GM18907 (cell line): ENCODE measurements at regions not wholly inside any gene's neighbourhood (a gene's known extent, or its start where the extent isn't known, plus 50 kb on each side); places are given as distances from the start of the nearest gene placed in this dataset.
"Not testable (repeated sequence)": the region's sequence is repeated elsewhere in the genome, so short reads cannot be mapped to it uniquely, and the experiment has no call there.

Experiments
- ATAC-seq: cut with Tn5 transposase; IDR thresholded peaks from one replicate; pipeline ENCODE4 v1.9.1; 2021; ENCODE audit warnings: mild to moderate bottlenecking, moderate library complexity; ENCODE audit not compliant: unreplicated experiment

DNA sequence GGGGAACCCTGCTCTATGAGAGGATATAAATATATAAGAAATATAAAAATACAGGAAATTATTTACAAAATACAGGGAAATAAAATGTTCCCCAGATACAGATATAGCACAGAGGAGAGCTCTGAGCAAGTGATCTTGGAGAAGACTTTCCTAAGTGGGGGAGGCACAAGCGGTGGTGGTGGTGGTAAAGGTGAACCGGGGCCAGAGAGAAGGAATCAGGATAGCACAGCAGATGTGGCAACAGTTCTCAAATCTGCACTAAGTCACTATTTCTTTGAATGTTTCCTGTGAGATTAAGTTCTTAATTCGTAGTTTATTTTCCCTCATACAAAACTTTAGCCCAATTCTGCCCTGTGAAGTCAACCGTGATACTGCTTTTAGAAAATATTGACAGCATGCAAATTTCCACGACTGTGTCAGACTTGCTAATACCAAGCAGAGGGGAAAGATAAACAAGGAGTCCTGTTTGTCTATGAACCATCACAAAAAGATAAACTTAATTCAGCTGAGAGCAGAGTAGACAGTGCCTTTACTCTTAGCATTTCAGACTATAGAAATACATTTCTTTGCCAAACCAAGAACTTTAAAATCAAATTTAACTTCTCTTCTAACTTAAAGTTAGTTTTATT lies 237.5 kb upstream of the POGK start:
- ATAC-seq: no peak

DNA sequence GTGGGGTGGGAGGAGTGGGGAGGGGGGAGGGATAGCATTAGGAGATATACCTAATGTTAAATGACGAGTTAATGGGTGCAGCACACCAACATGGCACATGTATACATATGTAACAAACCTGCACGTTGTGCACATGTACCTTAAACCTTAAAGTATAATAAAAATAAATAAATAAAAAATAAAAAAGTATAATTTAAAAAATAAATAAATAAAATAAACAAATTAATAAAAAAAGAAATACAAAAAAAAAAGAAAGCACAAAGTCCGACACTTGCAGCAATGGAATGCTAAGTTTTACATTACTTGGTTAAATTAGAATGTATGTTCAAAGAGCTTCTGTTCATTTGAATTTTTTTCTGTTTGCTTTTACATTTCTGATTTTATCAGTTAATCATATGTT lies 236.5 kb upstream of the POGK start:
- not testable (repeated sequence) for ATAC-seq

DNA sequence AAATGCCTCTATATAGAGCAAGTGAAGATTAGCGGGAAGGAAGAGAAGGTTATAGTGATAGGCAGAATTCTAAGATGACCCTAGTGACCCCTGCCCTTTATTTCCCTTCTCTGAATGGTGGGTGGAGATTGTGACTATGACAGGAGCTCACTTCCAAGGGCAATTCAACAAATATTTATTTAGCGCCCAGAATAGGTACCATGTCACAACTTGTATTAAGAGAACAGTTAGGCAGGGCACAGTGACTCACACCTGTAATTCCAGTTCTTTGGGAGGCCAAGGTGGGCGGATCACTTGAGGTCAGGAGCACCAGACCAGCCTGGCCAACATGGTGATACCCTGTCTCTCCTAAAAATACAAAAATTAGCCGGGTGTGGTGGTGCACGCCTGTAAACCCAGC lies 236.0 kb upstream of the POGK start:
- ATAC-seq: no peak

DNA sequence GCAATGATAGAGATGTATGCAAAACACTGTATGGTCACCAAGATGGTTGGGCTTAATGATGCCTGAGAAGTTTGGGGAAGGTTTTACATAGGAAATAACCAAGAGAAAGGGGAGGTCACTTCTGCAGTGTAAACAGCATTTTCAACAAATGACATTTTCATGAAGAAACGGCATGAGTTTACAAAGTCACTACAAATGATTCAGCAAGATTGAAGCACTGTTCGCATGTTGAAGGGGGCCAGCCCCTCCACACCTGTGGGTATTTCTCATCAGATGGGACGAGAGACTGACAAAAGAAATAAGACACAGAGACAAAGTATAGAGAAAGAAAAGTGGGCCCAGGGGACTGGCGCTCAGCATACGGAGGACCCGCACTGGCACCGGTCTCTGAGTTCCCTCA lies 234.1 kb upstream of the POGK start:
- no peak for ATAC-seq

DNA sequence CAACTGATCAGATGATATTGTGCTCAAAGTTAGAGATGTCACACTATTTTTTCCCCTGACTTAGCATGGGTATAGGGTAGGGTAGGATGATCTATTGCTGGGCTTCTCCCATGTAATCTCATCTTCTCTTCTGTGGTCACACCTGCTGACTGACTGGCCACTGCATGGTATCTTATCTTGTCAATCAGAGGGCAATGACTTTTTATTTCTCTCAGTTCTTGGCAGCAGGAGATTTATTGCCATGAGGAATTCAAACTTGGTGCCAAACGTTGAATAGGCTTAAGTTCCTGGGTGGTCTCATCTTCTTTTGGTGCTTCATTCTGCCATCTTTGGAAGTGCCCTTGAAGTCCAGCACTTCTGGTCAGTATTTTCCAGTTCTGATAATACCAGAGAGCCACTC lies 226.4 kb upstream of the POGK start:
- no peak for ATAC-seq

DNA sequence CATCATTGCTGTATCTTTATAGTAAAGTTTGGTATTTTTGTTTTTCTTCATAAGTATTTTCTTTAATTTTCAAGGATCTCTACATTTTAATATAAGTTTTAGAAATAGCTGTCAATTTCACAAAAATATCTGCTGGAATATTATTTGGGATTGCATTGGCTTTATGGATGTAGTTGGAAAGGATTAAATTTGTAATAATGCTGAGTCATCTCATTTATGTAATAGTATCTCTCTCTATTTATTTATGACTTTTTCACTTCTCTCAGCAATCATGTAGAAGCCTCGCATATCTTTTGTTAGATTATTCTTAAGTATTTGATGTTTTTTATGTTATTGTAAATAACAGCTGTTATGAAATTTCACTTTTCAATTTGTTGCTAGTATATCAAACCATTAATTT lies 223.1 kb upstream of the POGK start:
- ATAC-seq: no peak

DNA sequence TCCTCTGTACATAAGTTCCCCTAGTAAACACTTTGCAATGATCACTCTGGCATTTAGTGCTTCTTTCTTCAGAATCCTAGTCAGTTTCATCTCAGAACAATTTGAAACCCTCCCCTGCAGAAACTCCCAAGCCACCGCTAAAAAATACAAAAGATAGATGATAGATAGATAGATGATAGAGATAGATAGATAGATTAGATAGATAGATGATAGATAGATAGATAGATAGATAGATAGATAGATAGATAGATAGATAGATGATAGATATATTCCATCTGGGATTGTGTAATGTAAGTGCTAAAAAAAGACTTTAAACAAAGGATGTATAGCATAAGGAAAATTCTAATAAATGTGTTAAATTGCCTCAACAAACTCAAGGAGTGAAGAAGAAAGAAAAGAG lies 212.6 kb upstream of the POGK start:
- no peak for ATAC-seq

DNA sequence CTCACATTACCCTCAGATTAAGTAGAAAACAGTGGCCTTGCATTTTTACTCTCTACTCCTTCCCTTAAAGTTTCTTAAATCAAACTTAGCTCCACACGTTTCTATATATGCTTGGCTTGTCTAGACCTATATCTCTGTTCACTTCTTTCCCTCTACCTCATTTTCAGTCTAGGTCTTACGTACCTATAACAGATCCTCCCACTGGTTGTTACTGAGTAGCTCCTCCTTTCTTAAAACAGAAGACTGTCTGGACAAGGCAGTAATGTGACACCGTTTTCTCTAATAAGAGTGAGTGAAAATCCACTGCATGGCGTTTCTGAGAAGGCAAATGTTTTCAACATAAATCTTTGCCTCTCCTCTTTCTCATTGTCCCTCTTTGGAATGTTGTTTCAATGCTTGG lies 211.7 kb upstream of the POGK start:
- ATAC-seq: no peak

DNA sequence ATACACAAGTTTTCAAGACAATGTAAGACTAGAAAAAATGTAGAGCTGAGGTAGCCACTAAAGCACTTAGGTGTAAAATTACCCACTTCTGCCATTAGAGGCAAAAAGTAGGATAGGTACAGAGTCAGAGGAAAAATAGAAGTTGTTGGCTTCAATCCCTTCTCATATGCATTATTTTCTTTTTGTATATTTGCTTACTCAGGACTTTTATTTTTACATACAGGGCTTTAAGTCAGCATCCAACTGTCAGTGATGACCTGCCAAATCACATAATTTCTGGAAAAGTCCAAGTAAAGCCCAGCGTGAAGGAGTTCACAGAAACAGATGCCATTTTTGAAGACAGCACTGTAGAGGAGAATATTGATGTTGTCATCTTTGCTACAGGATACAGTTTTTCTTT lies 211.0 kb upstream of the POGK start:
- ATAC-seq: no peak

DNA sequence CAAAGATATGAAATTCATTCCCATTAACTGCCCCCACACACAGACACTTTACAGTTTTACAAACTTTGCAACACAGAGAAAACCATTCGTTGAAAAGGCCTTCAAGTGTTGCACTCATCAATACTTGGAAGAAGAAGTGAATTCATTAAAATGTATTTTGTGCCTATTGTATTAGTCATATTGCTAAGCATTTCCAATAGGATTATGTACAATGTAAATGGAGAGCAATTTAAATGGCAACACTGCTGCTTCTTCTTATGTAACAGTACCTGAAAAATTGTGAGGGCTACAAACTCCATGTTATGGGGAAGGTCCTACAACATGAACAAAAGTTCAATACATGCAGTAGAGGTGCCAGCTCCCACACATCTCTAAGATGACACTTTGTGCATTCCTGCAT lies 209.3 kb upstream of the POGK start:
- no peak for ATAC-seq

DNA sequence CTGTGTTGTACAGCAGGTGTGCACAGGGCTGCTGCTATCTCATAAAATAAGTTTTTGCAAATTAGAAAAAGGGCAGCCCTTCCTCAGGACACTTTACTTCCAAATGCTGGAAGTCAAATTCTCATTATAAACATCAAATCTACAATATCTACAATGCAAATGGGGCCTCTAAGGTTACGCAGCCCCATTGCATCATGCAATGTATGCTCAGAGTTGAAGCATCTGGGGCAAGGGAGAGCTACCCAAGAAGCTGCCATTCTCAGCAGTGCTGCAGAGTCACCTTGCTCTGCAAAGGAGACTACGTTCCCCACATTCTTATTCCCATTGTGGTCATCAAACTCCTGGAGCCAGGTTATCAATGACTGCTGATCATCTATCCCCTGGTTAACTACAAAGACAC lies 208.9 kb upstream of the POGK start:
- no peak for ATAC-seq

DNA sequence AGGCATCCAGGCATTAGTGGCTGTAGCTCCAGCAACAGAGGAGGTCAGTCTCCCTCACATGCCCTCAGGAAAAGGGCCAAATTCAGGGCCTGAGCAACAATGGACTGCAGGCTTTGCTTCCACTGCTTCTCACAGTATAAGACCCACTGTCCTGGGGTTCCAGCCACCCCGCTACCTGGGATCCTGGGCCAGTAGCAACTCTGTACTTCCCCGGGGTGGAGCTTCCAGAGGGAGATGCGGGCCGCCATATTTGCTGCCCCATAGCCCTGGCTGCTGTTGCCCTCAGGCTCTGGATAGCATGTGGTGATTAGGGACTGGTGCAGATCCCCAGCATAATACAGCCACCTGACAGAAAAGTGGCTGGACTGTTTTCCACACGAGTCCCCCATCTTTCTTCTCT lies 201.1 kb upstream of the POGK start:
- no peak for ATAC-seq

DNA sequence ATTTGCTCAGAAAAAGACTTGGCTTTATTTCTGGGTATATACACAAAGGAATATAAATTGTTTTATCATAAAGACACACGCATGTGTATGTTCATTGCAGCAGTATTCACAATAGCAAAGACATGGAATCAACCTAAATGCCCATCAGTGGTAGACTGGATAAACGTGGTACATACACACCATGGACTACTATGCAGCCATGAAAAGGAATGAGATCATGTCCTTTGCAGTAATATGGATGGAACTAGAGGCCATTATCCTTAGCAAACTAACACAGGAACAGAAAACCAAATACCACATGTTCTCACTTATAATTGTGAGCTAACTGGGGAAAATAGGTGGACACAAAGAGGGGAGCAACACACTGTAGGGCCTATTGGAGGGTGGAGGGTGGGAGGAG lies 182.0 kb upstream of the POGK start:
- ATAC-seq: not testable (repeated sequence)

DNA sequence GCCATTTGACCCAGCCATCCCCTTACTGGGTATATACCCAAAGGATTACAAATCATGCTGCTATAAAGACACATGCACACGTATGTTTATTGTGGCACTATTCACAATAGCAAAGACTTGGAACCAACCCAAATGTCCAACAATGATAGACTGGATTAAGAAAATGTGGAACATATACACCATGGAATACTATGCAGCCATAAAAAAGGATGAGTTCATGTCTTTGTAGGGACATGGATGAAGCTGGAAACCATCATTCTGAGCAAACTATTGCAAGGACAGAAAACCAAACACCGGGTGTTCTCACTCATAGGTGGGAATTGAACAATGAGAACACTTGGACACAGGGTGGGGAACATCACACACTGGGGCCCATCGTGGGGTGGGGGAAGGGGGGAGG lies 172.5 kb upstream of the POGK start:
- not testable (repeated sequence) for ATAC-seq

DNA sequence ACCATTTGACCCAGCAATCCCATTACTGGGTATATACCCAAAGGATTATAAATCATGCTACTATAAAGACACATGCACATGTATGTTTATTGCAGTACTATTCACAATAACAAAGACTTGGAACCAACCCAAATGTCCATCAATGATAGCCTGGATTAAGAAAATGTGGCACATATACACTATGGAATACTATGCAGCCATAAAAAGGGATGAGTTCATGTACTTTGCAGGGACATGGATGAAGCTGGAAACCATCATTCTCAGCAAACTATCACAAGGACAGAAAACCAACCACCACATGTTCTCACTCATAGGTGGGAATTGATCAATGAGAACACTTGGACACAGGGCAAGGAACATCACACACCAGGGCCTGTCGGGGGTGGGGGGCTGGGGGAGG lies 171.7 kb upstream of the POGK start:
- ATAC-seq: not testable (repeated sequence)

DNA sequence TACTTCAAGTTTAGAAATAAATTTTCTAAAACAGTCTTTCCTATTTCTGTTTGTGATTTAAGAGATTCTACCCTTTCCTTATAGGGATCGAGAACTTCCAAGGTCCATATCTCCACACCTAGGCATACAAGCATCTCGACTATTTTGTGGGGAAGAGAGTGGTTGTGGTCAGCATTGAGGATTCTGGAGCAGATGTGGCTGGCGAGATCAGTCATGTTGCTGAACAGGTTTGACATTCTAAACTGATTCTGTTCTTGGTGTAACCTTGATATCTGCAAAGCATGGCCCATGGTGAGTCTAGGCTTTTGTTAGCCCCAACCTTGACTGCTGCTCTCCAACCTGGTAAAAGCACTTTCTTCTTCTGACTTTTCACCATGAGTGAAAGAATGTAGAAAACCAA lies 167.6 kb upstream of the POGK start:
- no peak for ATAC-seq

DNA sequence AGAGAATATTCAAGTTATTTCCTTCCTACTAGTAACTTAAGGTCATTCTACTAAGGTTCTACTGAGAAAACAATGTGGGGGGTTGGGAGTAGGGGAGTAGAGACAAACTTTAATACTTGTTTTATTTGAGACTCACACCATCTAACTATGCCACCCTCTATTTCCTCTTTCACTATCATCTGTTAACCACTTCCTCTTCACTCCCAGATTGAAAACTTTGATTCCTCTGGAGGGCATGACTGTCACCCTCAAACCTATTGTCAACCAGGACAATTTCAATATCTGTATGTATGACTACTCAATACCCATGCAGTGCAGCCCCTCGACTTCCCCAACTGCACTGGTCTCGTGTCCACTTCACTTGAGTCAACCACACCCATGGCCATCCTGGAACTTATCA lies 165.6 kb upstream of the POGK start:
- no peak for ATAC-seq

DNA sequence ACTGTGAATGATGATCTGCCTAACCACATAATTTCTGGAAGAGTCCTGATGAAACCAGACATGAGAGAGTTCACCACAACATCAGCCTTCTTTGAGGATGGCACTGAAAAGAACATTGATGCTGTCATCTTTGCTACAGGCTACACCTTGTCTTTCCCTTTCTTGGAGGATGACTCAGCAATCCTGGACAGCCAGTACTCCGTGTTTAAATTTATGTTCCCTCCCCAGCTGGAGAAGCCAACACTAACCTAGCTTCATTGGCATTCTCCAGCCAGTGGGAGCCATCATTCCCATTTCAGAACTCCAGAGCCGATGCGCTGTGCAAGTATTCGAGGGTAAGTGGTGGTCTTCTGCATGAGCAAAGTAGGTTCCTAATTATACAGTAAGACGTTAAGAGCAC lies 164.1 kb upstream of the POGK start:
- ATAC-seq: no peak

DNA sequence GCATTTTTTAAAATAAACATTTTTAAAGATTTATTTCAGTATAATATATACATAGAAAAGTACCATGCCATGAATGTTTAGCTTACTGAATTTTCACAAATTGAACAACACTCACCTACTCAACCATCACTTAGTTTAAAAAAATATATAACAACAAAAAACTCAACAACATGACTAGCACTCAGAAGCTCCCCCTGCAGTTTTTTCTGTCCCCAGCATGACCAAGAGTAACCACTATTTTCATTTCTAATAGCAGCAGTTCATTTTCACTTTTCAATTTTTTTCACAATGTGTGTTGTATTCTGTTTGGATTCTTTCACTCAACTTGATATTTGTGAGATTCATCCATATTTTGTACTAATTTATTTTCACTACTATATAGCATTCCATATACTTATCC lies 162.3 kb upstream of the POGK start:
- ATAC-seq: no peak

DNA sequence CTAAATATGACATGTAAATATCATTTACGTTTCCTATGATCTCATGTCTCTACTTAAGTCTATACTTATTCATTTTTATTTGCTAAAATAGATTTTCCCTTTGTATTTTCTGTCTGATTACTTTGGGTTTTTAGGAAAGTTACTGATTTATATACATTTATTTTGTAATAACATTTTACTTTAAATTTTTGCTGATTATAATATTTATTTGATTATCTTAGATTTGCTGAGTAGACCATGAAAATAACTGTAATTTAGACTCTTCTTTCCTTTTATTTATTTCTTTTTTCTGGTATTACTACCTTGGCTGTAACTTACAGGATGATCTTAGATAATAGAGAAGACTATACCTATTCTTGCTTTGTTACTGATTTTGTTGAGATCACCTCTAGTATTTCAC lies 159.9 kb upstream of the POGK start:
- no peak for ATAC-seq

DNA sequence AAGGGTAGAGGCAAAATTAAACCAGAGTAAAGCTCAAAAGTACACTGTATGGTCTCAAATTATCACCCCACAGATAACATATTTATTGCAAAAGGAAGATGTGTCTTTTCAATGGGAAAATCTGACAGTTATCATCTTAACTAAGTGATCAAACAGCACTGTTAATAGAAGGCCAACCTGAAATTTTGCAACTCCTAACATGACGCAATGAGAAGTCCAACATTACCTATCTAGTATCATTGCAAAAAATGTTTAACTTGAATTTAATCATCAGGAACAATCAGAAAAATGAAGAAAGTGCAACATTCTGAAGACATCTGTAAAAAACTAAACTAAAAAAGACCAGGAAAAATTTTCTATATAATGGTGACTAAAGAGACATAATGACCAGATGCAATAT lies 156.7 kb upstream of the POGK start:
- no peak for ATAC-seq

DNA sequence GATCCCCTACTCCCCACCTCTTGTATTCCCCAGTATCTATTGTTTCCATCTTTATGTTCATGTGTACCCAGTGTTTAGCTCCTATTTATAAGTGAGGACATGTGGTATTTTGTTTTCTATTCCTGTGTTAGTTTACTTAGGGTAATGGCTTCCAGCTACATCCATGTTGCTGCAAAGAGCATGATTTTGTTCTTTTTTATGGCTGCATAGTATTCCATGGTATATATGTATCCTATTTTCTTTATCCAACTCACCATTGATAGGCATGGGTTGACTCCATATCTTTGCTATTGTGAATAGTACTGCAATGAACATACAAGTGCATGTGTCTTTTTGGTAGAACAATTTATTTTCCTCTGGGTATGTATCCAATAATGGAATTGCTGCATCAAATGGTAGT lies 154.6 kb upstream of the POGK start:
- ATAC-seq: not testable (repeated sequence)

DNA sequence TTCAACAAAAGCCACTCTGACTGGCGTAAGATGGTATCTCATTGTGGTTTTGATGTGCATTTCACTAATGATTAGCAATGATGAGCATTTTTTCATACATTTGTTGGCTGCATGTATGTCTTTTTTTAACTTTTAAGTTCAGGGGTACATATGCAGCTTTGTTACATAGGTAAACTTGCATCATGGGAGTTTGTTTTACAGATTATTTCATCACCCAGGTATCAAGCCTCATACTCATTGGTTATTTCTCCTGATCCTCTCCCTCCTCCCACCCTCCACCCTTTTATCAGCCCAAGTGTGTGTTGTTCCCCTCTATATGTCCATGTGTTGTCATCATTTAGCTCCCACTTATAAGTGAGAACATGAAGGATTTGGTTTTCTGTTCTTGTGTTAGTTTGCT lies 154.1 kb upstream of the POGK start:
- no peak for ATAC-seq

DNA sequence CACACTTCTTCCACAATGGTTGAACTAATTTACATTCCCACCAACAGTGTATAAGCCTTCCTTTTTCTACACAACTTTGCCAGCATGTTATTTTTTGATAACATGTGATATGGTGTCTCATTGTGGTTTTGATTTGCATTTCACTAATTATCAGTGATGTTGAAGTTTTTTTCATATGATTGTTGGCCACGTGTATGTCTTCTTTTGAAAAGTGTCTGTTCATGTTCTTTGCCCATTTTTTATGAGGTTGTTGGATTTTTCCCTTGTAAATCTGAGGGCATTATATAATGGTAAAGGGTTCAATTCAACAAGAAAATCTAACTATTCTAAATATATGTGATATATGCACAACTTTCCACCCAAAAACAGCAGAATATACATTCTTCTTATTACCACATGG lies 153.4 kb upstream of the POGK start:
- not testable (repeated sequence) for ATAC-seq
